MCF 10A (cell line): ENCODE measurements at regions not wholly inside any gene's neighbourhood (a gene's known extent, or its start where the extent isn't known, plus 50 kb on each side); places are given as distances from the start of the nearest gene placed in this dataset.

Source experiments
- BruUV-seq: library from RNA; stranded (reverse); fragments of 400-500 nt; replicated peaks from 2 replicates; lab custom pipeline; 2021; lab: Mats Ljungman, UMichigan
- CTCF ChIA-PET: fragments of 300-600 bp; sonication (Branson Sonifier 250); formaldehyde crosslinking; extraction: SDS; loops from one replicate; lab custom pipeline; 2021; ENCODE audit warnings: antibody characterized with exemption, inconsistent platforms; lab: Yijun Ruan, JAX
- POLR2A ChIA-PET: fragments of 300-600, 350-650 bp; sonication (Branson Sonifier 250); formaldehyde crosslinking; extraction: SDS; loops from one replicate; lab custom pipeline; 2020; ENCODE audit warnings: antibody characterized with exemption, inconsistent platforms; lab: Yijun Ruan, JAX
- DNase-seq: peaks from one replicate; pipeline ENCODE4 v3.0.0-alpha.2; 2018; ENCODE audit not compliant: unreplicated experiment
- H3K27ac Mint-ChIP-seq: one replicate; pipeline ENCODE4 v1.8.0; 2022; ENCODE audit warnings: mild to moderate bottlenecking, low read depth, mixed read lengths; ENCODE audit not compliant: unreplicated experiment
- H3K27me3 Mint-ChIP-seq: one replicate; pipeline ENCODE4 v1.8.0; 2022; ENCODE audit warnings: mixed read lengths; ENCODE audit not compliant: insufficient read depth, unreplicated experiment
- H3K36me3 Mint-ChIP-seq: one replicate; pipeline ENCODE4 v1.8.0; 2022; ENCODE audit warnings: mild to moderate bottlenecking, moderate library complexity, mixed read lengths; ENCODE audit not compliant: insufficient read depth, unreplicated experiment
- H3K4me1 Mint-ChIP-seq: one replicate; pipeline ENCODE4 v1.8.0; 2022; ENCODE audit warnings: mixed read lengths; ENCODE audit not compliant: insufficient read depth, unreplicated experiment
- H3K4me3 Mint-ChIP-seq: one replicate; pipeline ENCODE4 v1.8.0; 2022; ENCODE audit warnings: mild to moderate bottlenecking, moderate library complexity, mixed read lengths; ENCODE audit not compliant: unreplicated experiment
- H3K9me3 Mint-ChIP-seq: one replicate; pipeline ENCODE4 v1.8.0; 2022; ENCODE audit warnings: mixed read lengths; ENCODE audit not compliant: unreplicated experiment
- intact Hi-C: fragments of 100-400 bp; cut with micrococcal nuclease; formaldehyde crosslinking; loops from 2 replicates; pipeline ENCODE4 v1.14.1; 2022
- TF ChIP-seq, protein P1 (sequence below): fragments of 200-600 bp; IDR thresholded peaks from one replicate; pipeline ENCODE4 v1.8.0; 2022; ENCODE audit warnings: antibody characterized with exemption, mild to moderate bottlenecking; ENCODE audit not compliant: unreplicated experiment

DNA sequence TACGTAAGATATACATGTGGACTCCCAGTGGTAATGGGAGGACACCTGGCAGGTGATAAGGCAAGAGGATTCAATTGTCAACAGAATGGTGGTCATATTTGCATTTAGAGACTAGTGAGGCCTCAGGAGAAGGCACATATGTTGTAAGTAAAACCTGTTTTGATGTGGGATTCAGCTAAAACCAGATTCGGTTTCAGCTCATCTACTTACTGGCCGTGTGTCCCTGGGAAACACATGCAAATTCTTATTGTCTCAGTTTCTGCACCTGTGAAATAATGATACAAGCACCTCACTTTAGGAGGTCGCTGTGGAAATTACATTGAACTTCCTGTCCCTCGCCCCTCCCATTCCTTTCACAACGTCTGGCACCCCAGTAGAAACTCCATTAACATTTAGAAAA lies 78.9 kb upstream of the FIBIN start:
- H3K36me3 Mint-ChIP-seq = no peaks in the 10 kb centered on the region
- ChIA-PET CTCF (no interaction called here), POLR2A (no interaction called here)
- DNase-seq = no peak
- H3K27ac Mint-ChIP-seq = no peak overlapping the region
- BruUV-seq = no TSS peak
- TF ChIP-seq, protein P1, sequence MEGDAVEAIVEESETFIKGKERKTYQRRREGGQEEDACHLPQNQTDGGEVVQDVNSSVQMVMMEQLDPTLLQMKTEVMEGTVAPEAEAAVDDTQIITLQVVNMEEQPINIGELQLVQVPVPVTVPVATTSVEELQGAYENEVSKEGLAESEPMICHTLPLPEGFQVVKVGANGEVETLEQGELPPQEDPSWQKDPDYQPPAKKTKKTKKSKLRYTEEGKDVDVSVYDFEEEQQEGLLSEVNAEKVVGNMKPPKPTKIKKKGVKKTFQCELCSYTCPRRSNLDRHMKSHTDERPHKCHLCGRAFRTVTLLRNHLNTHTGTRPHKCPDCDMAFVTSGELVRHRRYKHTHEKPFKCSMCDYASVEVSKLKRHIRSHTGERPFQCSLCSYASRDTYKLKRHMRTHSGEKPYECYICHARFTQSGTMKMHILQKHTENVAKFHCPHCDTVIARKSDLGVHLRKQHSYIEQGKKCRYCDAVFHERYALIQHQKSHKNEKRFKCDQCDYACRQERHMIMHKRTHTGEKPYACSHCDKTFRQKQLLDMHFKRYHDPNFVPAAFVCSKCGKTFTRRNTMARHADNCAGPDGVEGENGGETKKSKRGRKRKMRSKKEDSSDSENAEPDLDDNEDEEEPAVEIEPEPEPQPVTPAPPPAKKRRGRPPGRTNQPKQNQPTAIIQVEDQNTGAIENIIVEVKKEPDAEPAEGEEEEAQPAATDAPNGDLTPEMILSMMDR = no peak
- no peak overlapping the region for H3K4me3 Mint-ChIP-seq
- H3K27me3 Mint-ChIP-seq = no peaks in the 10 kb centered on the region
- intact Hi-C loops = no loop called here
- H3K4me1 Mint-ChIP-seq = peaks cover 12% of the 10 kb centered on the region
- H3K9me3 Mint-ChIP-seq = no peaks in the 10 kb centered on the region

GRCh38 chr11:26916805-26917204 lies 77.1 kb upstream of the FIBIN start:
- intact Hi-C loops = no loop called here
- Mint-ChIP-seq H3K27me3 (no peaks in the 10 kb centered on the region), H3K27ac (no peak overlapping the region), H3K36me3 (no peaks in the 10 kb centered on the region), H3K9me3 (no peaks in the 10 kb centered on the region), H3K4me3 (no peak overlapping the region), H3K4me1 (no peaks in the 10 kb centered on the region)
- ChIA-PET CTCF (no interaction called here), POLR2A (interaction anchor here (0.6 kb wide), 1 partner anchor 11 kb away, joined by 3 read pairs; no protein-coding TSS in a partner anchor)
- no peak for DNase-seq
- TF ChIP-seq, protein P1 = no peak
- no TSS peak for BruUV-seq

DNA sequence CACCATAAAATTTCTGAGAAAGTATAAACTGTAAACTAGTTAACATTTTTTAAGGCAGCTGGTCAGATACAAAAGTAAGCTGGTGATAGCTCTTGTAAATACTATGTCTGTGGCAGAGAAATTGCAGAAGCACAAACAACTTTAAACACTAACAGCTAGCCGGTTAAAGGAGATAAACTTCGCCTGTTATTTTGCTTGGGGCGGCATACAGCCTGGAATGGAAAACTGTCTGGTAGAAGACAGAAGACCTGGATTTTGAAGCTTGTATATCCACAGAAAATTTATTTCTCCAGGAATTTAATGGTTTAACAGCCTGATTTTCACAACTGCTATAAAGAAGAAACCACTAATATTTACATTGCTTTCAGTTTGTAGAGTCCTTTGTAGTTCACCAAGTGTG lies 65.3 kb upstream of the FIBIN start:
- no peak for DNase-seq
- CTCF ChIA-PET = interaction anchor here (0.6 to 0.9 kb wide), 4 partner anchors 64 to 998 kb away, joined by 3 to 4 read pairs (median 3); no protein-coding TSS in a partner anchor
- BruUV-seq = no TSS peak
- Mint-ChIP-seq H3K9me3 (peaks cover 15% of the 10 kb centered on the region), H3K27me3 (no peaks in the 10 kb centered on the region), H3K27ac (no peak overlapping the region), H3K36me3 (no peaks in the 10 kb centered on the region), H3K4me3 (no peak overlapping the region), H3K4me1 (peaks cover 11% of the 10 kb centered on the region)
- intact Hi-C loops = no loop called here
- TF ChIP-seq, protein P1 = no peak
- POLR2A ChIA-PET = no interaction called here

- ChIA-PET CTCF (interaction anchor here (0.7 kb wide), 1 partner anchor 16 kb away, joined by 3 read pairs; no protein-coding TSS in a partner anchor), POLR2A (interaction anchor here (1.3 kb wide), 2 partner anchors 17 to 65 kb away, joined by 3 read pairs; no protein-coding TSS in a partner anchor)
- Mint-ChIP-seq H3K4me3 (no peak overlapping the region), H3K36me3 (no peaks in the 10 kb centered on the region), H3K9me3 (peaks cover 15% of the 10 kb centered on the region), H3K27ac (no peak overlapping the region), H3K27me3 (no peaks in the 10 kb centered on the region), H3K4me1 (peaks cover 11% of the 10 kb centered on the region)
- intact Hi-C loops = no loop called here
- TF ChIP-seq, protein P1 = no peak
- no TSS peak for BruUV-seq
- no peak for DNase-seq
These were observed 64.0 kb upstream of the FIBIN start for GRCh38 chr11:26929806-26930517.
